K562 (cell line): ENCODE measurements at regions not wholly inside any gene's neighbourhood (a gene's known extent, or its start where the extent isn't known, plus 50 kb on each side); places are given as distances from the start of the nearest gene placed in this dataset.

Source experiments
- ATAC-seq: fragments of 200-7000 bp; cut with Tn5 transposase; 3 replicates; pipeline ENCODE4 v1.9.1; 2020; ENCODE audit warnings: moderate library complexity
- BruUV-seq: library from RNA; stranded (reverse); fragments of 400-500 nt; replicated peaks from 2 replicates; lab custom pipeline; 2021; lab: Mats Ljungman, UMichigan
- CTCF ChIA-PET: fragments of 300-600 bp; formaldehyde crosslinking; extraction: SDS; loops from one replicate; lab custom pipeline; 2021; ENCODE audit warnings: low intra/inter-chr PET ratio; lab: Yijun Ruan, JAX
- POLR2A ChIA-PET: fragments of 300-600, 350-650 bp; sonication (Branson Sonifier 250); formaldehyde crosslinking; extraction: SDS; loops from one replicate; lab custom pipeline; 2021; ENCODE audit warnings: antibody characterized with exemption, inconsistent platforms; lab: Yijun Ruan, JAX
- DNase-seq, 4 experiments: peaks; one replicate each; pipeline versions ENCODE4 v3.0.0 to v3.0.0-alpha.2; 2011 to 2018; ENCODE audit warnings: low spot score in 3 of 4, mixed read lengths in 3 of 4; ENCODE audit errors: extremely low read depth in 1 of 4
- FAIRE-seq: peaks from 2 replicates; lab custom pipeline; 2011; peaks lifted over from hg19 to GRCh38; lab: Jason Lieb, UNC
- H2AFZ ChIP-seq: 2 replicates; pipeline ENCODE4 v1.6.0; 2011; ENCODE audit warnings: low read depth, low read length, control low read depth, inconsistent platforms
- H3K27ac ChIP-seq: fragments of 200-600 bp; 3 replicates; pipeline ENCODE4 v1.8.0; 2011; ENCODE audit warnings: low read depth, mild to moderate bottlenecking, control low read depth, inconsistent platforms, low read length, moderate library complexity, mixed read lengths; ENCODE audit errors: extremely low read depth
- H3K27me3 ChIP-seq, 2 experiments: fragments of 300-600 bp in 1 of 2; 2 replicates in 1 of 2; 3 replicates in 1 of 2; pipeline versions ENCODE4 v1.6.0 to v1.8.0; 2011; ENCODE audit warnings: inconsistent platforms in 2 of 2, low read length in 2 of 2, mild to moderate bottlenecking in 1 of 2, mixed read lengths in 1 of 2, moderate library complexity in 1 of 2; ENCODE audit not compliant: control insufficient read depth in 2 of 2, insufficient read depth in 2 of 2
- H3K36me3 ChIP-seq: fragments of 300-600 bp; 3 replicates; pipeline ENCODE4 v1.8.0; 2011; ENCODE audit warnings: mild to moderate bottlenecking, low read length, inconsistent platforms; ENCODE audit not compliant: control insufficient read depth, insufficient read depth
- H3K4me1 ChIP-seq, 2 experiments: fragments of 200-600 bp in 1 of 2; replicated peaks in 1 of 2; 2 replicates in 1 of 2; 3 replicates in 1 of 2; pipeline versions ENCODE4 v1.5.1 to v1.8.0; 2011; ENCODE audit warnings: inconsistent platforms in 2 of 2, low read length in 2 of 2, mild to moderate bottlenecking in 1 of 2, mixed read lengths in 1 of 2, moderate library complexity in 1 of 2; ENCODE audit not compliant: control insufficient read depth in 2 of 2, insufficient read depth in 2 of 2
- H3K4me2 ChIP-seq: 2 replicates; pipeline ENCODE4 v1.6.1; 2011; ENCODE audit warnings: low read length, control low read depth, inconsistent platforms, mixed read lengths; ENCODE audit not compliant: insufficient read depth
- H3K4me3 ChIP-seq: fragments of 200-600 bp; sonication (generic), shearing (Covaris generic); 2 replicates; pipeline ENCODE4 v1.5.1; 2016; ENCODE audit warnings: control low read depth, inconsistent platforms
- H3K79me2 ChIP-seq: fragments of 200-600 bp; 3 replicates; pipeline ENCODE4 v1.8.0; 2011; ENCODE audit warnings: low read length, inconsistent platforms; ENCODE audit not compliant: control insufficient read depth, insufficient read depth
- H3K9ac ChIP-seq, 2 experiments: 2 replicates each; pipeline versions ENCODE4 v1.6.0 to v1.6.1; 2011; ENCODE audit warnings: low read depth in 2 of 2, low read length in 2 of 2, control low read depth in 1 of 2, inconsistent platforms in 1 of 2, mild to moderate bottlenecking in 1 of 2, mixed read lengths in 1 of 2; ENCODE audit not compliant: insufficient read depth in 1 of 2
- H3K9me1 ChIP-seq: one replicate; pipeline ENCODE4 v1.6.0; 2011; ENCODE audit warnings: inconsistent platforms, mild to moderate bottlenecking, low read length, moderate library complexity; ENCODE audit not compliant: control insufficient read depth, insufficient read depth
- H3K9me3 ChIP-seq: replicated peaks from 2 replicates; pipeline ENCODE4 v1.5.1; 2011; ENCODE audit warnings: low read depth, low read length, inconsistent platforms; ENCODE audit not compliant: control insufficient read depth, insufficient read depth
- H4K20me1 ChIP-seq: replicated peaks from 2 replicates; pipeline ENCODE4 v1.6.1; 2011; ENCODE audit warnings: low read length, inconsistent platforms, mixed read lengths; ENCODE audit not compliant: control insufficient read depth, insufficient read depth
- GMEB1 ChIP-seq: fragments of 250-450 bp; sonication (Bioruptor Pico); IDR thresholded peaks from 2 replicates; pipeline ENCODE4 v1.4.0; 2020; ENCODE audit warnings: mild to moderate bottlenecking
- MTA2 ChIP-seq: fragments of 450-650 bp; IDR thresholded peaks from 2 replicates; pipeline ENCODE4 v1.6.1; 2016; ENCODE audit warnings: low read depth
- SLC30A9 ChIP-seq: fragments of 250-450 bp; sonication (Bioruptor Pico); IDR thresholded peaks from 2 replicates; pipeline ENCODE4 v1.8.0; 2022; ENCODE audit warnings: mild to moderate bottlenecking, moderate library complexity
- THAP7 ChIP-seq: fragments of 250-450 bp; sonication (Bioruptor Pico); IDR thresholded peaks from 2 replicates; pipeline ENCODE4 v1.5.0; 2021
- TRIM28 ChIP-seq: fragments of 450-650 bp; IDR thresholded peaks from 2 replicates; pipeline ENCODE4 v1.6.1; 2017
- TSC22D4 ChIP-seq: fragments of 450-650 bp; IDR thresholded peaks from 2 replicates; pipeline ENCODE4 v1.6.1; 2016; ENCODE audit warnings: missing genetic modification characterization, missing biosample characterization, control low read depth
- ZMIZ1 ChIP-seq, 2 experiments: fragments of 150-350 bp in 1 of 2; IDR thresholded peaks; 2 replicates each; pipeline ENCODE4 v1.6.1; 2012 to 2016; ENCODE audit warnings: low read depth in 2 of 2, low read length in 2 of 2, mild to moderate bottlenecking in 1 of 2, moderate library complexity in 1 of 2
- ZNF436 ChIP-seq: fragments of 250-450, 450-650 bp; sonication (Bioruptor Pico); formaldehyde crosslinking; IDR thresholded peaks from 2 replicates; pipeline ENCODE4 v1.7.0; 2020; ENCODE audit warnings: mild to moderate bottlenecking
- WGBS: fragments of 100-300 bp; shearing (Covaris generic); methylation state at CpG from one replicate; pipeline ENCODE4 v1.1.6; 2016; ENCODE audit warnings: low coverage, mixed read lengths; ENCODE audit not compliant: insufficient coverage; ENCODE audit errors: missing lambda C conversion rate; 5-methylcytosine and 5-hydroxymethylcytosine counted together
- in situ Hi-C: fragments of 300-500 bp; cut with MboI; formaldehyde crosslinking; loops from 4 replicates; pipeline ENCODE4 v1.15.0; 2018; ENCODE audit warnings: inconsistent platforms, mixed read lengths
- intact Hi-C: fragments of 100-400 bp; cut with micrococcal nuclease; formaldehyde crosslinking; loops from 2 replicates; pipeline ENCODE4 v1.14.2; 2022

GRCh38 chr4:27836523-27836922 lies 975.9 kb downstream of the STIM2 start:
- WGBS = 2% methylated on average over 4 of the region's 4 CpGs
- intact Hi-C loops = no loop called here
- Histone ChIP-seq H2AFZ (no peak overlapping the region), H3K9ac (no peak overlapping the region), H3K9me1 (no peaks in the 10 kb centered on the region), H3K4me1 (no peaks in the 10 kb centered on the region), H3K36me3 (no peaks in the 10 kb centered on the region), H3K27ac (no peak overlapping the region), H3K4me3 (no peak overlapping the region), H3K27me3 (no peaks in the 10 kb centered on the region), H3K79me2 (no peaks in the 10 kb centered on the region), H3K9me3 (no peaks in the 10 kb centered on the region; the same call in 1 of the 2 replicates), H4K20me1 (no peaks in the 10 kb centered on the region), H3K4me2 (no peak overlapping the region)
- ATAC-seq (no peak), FAIRE-seq (no peak), DNase-seq (no peak)
- POLR2A ChIA-PET = no interaction called here
- TF ChIP-seq THAP7 (CRISPR knock-in tag) (no peak), TSC22D4 (tag) (no peak), GMEB1 (CRISPR knock-in tag) (no peak), TRIM28 (no peak), MTA2 (no peak), ZNF436 (CRISPR knock-in tag) (no peak), ZMIZ1 (IDR thresholded peaks at IDR 0.05; ENCODE audit: low read depth in 2 of 2, low read length in 2 of 2) (no peak), SLC30A9 (CRISPR knock-in tag) (no peak)
- no TSS peak for BruUV-seq
- in situ Hi-C loops = no loop called here
- CTCF ChIA-PET = no interaction called here
